GM21367 (cell line): ENCODE measurements at regions not wholly inside any gene's neighbourhood (a gene's known extent, or its start where the extent isn't known, plus 50 kb on each side); places are given as distances from the start of the nearest gene placed in this dataset.

Experiments
- ATAC-seq: cut with Tn5 transposase; IDR thresholded peaks from one replicate; pipeline ENCODE4 v1.9.1; 2021; ENCODE audit not compliant: unreplicated experiment

DNA sequence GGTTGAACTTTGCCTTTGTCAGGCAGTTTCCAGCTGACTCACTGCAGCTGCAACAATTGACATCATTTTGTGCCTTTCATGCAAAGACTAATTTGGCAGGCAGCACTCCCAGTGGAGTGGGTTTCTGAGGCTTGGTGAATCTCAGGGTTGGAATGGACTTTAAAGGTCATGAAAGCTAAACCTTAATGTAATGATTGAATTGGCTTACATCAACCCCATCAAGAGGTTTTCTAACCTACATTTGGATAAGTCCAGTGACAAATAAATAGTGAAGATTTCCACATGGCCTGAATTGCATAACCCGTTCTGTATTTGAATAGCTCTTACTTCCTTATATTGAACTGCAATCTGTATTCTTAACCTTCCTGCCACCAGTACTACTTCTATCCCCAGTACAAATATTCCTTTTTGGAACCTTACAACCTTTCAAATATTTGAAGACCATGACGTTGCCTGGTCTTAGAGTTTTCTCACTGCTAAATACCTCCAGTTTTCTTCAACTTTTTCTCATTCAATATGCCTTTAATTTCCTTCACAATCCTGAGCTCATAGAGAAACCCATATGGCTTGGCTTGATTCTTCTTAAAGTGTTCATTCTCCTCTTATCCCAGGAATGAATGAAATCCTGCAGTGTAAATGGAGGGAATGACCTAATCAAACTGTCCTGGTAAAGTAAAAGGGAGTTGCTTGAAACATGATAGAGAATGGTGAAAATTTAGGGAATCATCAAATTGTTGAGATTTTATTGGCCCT, 168.1 kb upstream of the NOVA1 start:
- no peak for ATAC-seq

DNA sequence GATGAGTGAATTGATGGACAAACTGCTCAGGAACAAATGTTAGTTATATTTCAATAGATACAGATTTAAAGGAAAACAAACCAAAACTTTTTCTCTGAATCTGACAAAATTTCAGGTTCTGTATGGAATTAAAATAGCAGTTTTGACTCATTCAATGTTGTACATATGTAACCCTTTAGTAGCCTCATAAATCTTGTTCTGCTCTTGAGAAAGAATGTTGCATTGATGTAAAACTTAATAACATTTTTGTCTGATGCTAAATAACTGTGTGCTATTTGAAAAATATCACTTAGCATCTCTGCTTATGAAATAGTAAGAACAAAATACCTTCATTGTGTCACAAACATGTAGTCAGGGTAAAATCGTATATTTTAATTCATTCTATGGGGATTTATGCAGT, 168.9 kb upstream of the NOVA1 start:
- ATAC-seq, result no peak

DNA sequence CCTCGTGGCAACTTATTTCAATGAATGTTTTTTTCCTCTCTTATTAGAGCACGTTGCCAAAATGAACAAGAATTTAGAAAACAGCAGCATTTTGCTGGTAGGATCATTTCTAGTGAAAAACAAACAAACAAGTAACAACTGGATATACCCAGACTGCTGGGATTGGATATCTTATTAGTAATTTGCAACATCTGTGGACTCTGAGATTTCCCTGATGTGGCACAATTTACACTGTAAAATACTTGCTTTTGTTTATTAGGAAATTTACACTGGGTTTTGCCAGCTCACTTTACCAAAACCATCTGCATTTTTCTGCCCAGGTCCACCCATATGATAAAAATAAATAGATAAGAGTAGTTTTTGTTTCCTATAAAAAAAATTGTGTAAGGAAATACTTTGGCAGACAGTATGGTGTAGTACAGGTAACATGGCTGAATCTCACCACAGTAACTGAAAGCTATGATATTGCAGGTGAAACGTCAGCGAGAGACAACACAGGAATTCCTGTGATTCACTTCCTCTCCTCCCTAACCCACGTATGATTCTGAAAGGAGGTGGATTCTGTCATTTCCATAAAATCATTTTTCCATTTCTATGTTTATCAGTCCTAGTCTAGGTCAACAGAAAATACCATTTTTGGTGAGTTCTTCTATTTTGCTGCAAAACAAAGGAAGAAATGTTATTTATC, 176.2 kb upstream of the NOVA1 start:
- no peak for ATAC-seq

DNA sequence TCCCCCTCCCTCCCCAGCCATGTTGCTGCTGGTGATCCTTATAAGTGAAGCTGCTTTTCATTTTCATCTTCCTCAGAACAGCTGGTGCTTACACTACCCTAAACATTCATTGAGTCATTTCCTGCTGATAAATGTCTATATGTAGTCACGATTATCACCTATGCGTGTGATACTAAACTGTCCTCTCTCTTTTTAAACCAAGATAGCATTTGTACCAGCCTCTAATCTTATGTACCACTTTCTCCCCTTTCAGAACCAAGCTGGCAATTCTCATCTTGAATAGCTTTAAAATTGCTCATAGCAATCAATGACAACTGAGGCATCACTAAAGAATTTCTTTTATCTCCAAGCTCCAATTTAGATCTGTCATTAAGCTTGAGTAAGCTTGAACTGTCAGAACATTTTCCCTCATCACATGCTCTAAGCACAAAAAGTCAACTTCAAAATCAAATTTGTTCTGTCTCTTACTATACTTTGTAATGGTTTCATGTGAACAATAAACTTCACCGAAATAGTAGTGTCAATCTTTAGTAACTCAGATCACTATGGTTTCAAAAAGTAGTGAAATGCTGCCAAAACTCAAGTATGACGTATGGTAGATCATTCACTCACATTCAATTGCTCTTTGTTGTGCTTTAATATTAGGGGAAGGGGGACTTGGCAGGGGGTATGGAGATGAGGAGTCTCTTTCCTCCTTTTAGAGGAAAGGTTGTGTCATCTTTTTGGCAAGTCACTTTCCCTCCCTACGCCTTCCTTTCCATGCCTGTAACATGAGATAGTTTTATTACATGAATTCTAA, 178.1 kb upstream of the NOVA1 start:
- ATAC-seq, result no peak

DNA sequence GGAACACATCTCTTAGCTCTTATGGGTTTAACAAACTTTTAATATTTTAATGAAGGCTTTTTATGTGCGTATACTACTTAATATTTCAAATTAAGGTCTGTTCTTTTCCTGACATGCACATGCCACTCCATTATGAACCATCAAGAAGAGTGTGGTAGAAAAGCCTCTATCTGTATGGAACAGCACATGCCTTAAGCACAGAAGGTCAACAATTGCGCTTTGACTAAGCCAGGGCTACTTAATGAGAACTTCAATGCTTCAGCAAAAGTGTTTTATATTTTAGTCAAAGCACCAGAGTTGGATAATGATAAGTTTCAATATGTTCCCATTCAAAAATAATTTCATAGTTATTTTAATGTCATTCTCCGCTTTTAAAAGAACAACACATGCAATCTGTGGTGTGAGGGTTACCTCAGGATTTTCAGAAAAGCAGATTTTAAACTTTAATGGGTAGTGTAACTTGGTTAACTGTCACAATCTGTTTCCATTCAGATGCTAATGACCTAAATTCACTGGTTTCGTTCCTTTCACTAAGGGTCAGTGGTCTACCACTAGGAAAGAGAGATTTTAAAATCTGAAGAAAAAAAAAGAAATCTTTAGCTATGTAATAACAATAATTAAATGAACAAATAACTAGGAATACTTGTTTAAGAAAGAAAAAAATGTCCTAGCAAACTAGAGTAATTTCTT, 193.4 kb upstream of the NOVA1 start:
- no peak for ATAC-seq

DNA sequence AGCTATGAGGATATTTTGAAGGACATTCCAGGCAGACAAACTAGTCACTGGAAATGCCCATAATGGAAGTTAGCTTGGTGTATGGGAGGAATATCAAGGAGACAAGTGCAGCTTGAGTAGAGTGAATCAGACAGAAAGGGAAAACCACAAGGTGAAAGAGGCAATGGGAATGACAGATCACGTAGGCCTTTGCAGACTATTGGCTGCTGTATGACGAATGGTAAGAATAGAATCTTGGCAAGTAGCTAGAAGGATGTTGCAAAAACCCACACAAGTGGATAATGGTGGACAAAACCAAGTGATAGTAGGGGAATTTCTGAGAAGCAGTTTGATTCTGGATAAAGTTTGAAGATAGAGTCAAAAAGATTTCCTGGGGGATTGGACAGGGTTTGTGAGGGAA, 196.9 kb upstream of the NOVA1 start:
- no peak for ATAC-seq

DNA sequence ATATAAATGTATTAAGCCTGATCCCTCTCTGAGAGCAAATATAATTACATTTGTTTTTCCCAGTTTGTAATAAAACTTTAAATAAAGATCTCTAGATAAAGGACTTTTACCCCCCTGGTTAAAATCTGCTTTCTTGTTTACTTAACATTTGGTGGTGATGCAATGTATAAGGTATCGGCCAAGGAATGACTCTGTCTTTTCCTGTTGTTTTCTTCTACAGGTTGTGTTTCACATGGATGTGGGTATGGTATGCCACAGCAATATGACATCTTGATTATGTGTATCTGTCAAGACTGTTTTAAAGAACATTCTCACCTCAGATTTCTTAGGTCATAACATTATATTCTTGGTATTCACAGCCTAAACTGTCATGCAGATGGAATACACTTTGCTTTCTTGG, 210.6 kb upstream of the NOVA1 start:
- ATAC-seq, result no peak

DNA sequence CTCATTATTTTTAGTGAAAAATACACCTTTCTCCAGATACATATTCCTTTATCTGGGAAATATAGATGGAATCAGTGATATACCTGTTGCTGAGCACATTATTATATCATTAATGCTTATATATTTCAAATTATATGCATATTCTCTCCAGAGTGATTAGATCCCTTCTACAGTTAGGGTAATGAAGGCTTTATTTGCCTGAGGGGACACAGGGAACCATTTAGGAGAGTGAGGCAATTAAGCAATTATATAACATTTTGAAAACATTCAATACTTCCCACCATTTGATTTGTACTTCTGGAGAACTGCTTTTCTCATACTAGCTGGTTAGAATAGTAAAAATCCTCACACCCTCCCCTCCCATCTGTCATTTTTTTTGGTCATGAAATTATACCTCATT, 212.8 kb upstream of the NOVA1 start:
- no peak for ATAC-seq

DNA sequence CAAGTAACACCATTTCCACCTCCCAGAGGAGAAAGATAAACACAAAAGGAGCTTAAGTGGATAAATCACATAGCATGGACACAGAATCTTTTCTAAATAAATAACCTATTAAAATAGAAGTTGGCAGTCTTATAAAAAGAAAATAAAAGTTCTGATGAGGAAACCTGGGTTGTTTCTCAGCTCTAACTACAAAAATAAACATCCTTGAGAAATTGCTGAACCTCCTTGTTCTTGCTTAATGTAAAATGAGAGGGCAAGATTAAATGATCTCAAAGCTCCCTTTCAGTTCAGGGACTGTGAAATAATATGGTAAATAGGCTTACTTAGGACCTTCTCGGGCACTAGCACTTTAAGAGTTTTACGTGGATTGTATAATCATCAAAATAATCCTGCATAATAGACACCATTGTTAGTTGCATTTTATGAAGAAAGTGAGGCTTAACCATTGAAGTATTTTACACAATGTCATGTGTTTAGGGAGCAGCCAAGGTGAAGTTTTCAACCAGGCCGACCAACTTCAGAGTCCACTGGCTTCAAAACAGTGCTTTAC, 214.0 kb upstream of the NOVA1 start:
- no peak for ATAC-seq

DNA sequence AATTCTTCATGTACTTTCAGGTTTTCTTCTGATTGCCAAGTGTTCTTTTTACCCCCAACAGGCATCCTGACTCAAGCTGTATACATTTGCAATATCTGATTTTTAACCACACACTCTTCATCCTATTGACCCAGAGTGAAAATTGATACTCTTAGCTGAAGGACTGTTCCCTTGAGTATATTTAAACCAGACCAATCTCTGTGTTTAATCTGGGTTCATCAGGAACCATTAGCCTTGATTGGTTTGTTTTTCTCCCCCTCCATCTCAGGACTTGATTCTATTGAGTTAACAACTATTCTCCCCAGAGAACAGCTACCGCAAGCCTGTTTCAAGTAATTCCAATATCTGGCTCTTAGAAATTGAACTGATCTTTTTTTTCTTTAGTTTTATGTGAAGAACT, 222.3 kb upstream of the NOVA1 start:
- ATAC-seq, result no peak

DNA sequence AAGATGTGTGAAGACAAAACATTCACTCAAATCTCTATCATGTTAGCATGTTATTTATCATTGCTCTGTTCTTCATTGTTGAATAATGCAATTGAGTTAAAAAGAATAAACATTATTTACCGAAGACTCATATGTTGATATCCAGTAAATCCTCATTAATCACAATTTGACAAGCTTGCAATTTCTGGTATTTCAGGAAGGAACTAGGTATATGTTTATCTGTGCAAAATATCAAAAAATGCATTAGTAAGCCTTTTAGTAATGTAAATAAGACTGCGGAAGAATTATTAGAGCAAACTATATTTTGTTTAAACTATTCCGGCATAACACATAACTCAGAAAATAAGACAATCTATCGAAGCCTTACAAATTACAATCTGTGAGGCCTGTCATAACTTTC, 222.7 kb upstream of the NOVA1 start:
- ATAC-seq, result no peak

DNA sequence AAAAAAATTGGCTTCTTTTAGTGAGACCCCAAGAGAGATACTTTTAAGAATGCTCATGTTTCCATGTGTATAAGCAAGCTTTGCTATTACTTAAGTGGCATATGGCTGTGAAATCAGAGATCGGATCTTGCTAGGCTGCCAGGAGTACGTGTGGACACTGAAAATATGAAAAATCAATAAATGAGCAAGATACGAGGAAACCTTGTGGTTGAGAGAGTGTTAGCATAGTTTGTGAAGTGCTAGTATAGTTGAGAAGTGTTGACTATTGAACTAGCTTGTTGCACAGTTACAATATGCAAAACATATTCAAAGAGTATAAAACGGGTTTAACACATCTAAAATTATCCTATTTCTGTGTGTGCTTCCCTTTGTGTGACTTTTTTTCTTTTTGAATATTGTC, 230.9 kb upstream of the NOVA1 start:
- ATAC-seq, result no peak

DNA sequence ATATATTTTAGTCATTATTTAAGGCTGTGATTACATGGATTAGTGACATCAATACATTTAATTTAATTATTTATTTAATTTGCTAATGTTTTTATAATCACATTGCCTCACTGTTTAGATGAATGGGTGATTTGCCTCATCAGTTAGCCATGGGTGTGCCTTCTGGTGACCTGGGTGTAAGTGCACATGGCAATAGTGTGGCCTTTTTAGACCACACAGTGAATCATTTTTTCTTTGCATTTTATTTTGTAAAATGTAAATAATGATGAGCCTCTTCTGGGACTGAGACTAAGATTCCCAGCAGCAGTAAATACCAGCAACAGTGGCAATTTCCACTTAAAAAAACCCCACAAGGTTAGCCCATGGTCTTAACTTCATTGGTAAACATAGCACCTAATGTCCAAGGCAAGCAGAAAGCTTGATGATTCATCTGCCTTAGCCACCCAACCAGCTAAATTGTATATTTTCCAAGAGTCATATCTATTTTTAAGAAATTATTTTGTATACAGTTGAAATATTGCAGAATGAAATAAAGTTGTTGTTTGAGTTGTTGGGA, 235.9 kb upstream of the NOVA1 start:
- no peak for ATAC-seq

DNA sequence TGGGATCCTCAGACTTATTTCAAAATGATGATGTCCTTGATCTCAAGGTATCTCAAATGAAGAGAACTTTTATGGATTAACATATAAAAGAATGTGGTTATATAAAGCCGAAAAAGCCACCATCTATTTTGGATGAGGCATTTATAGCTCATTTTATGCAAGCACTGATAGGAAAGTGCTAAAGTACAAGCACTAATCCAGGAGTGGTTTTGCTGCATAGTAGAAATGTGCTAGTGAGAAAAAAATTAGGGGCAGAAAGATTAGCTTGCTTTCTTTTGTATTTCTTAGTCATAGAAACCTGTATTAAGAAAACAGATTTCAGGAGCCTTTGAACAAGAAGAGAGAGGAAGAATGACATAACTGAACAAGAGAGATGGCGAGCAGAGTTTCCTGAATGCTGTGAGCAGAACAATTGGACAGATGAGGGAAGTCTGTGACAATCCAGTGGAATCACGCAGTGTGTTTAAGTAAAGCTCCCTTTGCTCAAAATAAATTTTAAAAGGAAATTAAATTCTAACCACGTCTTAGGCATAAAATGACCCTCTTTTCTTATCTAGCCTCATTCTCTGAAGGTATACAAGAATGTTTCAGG, 238.2 kb upstream of the NOVA1 start:
- no peak for ATAC-seq

DNA sequence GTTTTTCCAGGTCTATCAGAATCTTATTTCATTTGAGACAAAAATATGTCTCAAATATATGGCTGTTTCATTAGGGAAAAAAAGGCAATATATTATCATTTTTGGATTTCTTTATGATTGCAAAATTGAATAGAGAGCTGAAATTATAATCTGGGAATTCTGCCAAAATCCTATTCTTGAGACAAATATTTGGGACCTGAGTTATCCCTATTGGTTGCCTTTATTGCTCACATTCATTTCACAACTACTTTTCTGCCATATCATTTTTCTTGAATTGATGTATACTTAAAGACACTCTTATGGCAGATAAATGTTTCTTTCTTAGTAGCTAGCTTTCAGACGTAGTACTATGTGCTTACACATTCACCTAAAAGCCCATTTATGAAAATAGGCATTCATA, 241.6 kb upstream of the NOVA1 start:
- ATAC-seq, result no peak

DNA sequence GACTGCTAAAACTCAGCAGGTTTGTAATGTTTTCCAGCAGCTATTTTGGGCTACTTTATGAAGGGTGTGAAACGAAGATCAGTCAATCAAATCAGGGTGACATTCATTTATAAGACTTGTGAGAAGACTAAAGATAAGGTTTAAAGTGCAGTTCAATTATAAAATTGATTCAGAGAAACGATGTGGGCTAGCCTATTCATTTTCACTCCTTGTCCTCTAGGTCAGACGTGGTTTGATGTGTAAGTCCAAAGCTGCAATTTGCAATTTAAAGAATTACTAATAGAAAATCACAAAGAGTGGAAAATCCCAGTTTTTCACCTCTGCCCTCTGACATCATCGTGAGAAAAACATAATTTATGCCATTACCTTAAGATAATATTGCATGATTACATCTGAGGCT, 243.5 kb upstream of the NOVA1 start:
- ATAC-seq, result no peak

DNA sequence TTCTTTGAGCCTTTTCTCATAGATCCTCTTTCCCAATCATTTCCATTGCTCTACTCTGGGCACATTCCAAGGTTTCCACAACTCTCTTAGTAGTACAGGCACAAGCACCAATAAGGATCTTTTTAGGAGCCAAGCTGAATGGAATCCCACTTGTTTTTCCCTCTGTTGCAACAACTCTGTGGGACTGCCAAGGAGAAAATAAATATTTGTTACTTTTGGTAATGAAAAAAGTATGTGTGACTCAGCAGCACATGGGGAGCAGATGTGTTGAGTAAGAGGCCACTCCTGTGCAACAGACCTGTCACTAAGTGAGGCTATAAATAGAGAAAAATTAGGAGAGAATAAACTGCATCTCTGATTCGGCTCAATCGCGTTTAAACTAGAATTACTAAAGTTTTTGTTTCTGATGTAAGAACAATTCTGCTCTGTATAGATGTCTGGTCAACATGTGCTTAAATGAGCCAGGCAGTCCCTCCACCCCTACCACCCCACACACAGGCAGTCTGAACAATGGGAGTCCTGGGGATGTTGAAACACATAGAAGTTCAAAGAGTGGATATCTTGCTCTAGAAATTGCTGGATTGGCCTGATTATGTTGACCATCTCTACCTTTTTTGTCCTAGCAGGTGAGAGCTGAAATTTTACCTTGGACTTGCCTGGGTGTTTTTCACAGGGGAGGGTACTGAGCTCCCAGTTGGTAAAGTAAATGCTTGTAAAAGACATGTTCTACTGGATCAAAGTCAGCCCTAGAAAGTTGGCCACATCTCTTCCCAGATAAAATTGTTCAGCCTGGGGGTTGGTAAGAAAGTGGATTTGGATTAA, 244.3 kb upstream of the NOVA1 start:
- ATAC-seq, result no peak

DNA sequence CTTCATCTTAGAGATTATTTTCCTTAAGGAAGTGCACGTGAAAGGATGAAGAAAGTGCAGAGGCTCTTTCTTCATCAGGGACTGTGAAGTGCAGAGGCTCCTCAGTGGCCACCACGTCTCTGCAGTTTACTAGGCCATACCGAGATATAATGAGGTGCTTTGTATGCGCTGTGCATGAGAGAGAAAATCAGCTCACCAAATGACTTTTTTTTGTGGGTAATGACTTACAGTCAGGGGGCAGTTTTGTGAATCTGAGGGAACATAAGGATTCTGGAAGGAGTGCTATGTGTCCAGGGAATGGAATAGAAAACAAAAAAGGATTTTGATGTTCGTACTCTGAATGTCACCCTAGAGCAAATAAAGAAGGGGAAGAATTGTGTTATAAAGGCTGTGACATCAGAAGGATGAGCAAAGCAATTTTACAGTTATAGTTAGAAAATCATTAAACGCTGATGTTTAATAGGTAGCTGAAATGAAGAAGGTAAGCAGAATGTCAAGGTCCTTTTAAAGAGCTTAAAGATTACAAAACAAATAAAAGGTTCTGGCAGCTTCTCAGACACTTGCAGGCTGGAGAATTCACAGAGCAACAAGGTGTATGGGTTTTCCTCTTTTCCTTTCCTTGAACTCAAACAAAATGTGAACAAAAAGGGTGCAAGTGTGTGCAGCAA, 247.5 kb upstream of the NOVA1 start:
- no peak for ATAC-seq

DNA sequence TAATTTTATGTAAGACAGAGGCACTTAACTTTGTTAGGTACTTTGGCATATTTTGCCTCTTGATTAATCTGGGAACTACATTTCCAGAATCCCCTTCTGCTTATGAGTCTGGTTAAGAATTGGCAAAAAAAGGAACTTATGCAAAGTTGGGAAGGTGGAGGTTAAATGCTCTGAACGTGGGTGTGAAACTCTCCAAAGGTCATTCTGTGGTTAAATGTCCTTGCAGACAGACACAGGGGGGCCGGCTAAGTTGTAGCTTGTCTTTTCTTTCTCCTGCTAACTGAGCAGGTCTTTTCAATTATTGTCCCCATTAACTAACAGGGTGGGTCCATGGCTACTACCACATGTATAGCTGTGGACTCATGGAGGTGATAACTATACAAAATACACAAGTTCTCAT, 248.6 kb upstream of the NOVA1 start:
- ATAC-seq, result no peak
